GM18873 (cell line): ENCODE measurements at regions not wholly inside any gene's neighbourhood (a gene's known extent, or its start where the extent isn't known, plus 50 kb on each side); places are given as distances from the start of the nearest gene placed in this dataset.
"Not testable (repeated sequence)": the region's sequence is repeated elsewhere in the genome, so short reads cannot be mapped to it uniquely, and the experiment has no call there.

ENCODE experiments used
- ATAC-seq: cut with Tn5 transposase; IDR thresholded peaks from one replicate; pipeline ENCODE4 v1.9.1; 2021; ENCODE audit warnings: mild to moderate bottlenecking, moderate library complexity, moderate number of reproducible peaks; ENCODE audit not compliant: unreplicated experiment, low FRiP score

GRCh38 chr15:99826157-99826780 lies 93.0 kb upstream of the LYSMD4 start:
- no peak for ATAC-seq

GRCh38 chr15:99823346-99823745 lies 90.1 kb upstream of the LYSMD4 start:
- no peak for ATAC-seq

GRCh38 chr15:99819981-99820718 lies 86.9 kb upstream of the LYSMD4 start:
- ATAC-seq = no peak

- no peak for ATAC-seq
Observed at GRCh38 chr15:99818872-99819271, 85.6 kb upstream of the LYSMD4 start.

GRCh38 chr15:99816862-99817261 lies 83.6 kb upstream of the LYSMD4 start:
- not testable (repeated sequence) for ATAC-seq

- not testable (repeated sequence) for ATAC-seq
Observed at GRCh38 chr15:99810663-99811062, 77.4 kb upstream of the LYSMD4 start.

GRCh38 chr15:99799854-99800250 lies 66.6 kb upstream of the LYSMD4 start:
- not testable (repeated sequence) for ATAC-seq

GRCh38 chr15:99799182-99799853 lies 66.1 kb upstream of the LYSMD4 start:
- ATAC-seq = not testable (repeated sequence)

- not testable (repeated sequence) for ATAC-seq
Observed at GRCh38 chr15:99796940-99797870, 64.0 kb upstream of the LYSMD4 start.

GRCh38 chr15:99791881-99792807 lies 58.9 kb upstream of the LYSMD4 start:
- ATAC-seq = not testable (repeated sequence)

- ATAC-seq = not testable (repeated sequence)
Observed at GRCh38 chr15:99790751-99791150, 57.5 kb upstream of the LYSMD4 start.

- ATAC-seq = no peak
Observed at GRCh38 chr15:99788156-99788555, 54.9 kb upstream of the LYSMD4 start.

- not testable (repeated sequence) for ATAC-seq
Observed at GRCh38 chr15:99784800-99785199, 51.6 kb upstream of the LYSMD4 start.

GRCh38 chr15:99783918-99784619 lies 50.8 kb upstream of the LYSMD4 start:
- ATAC-seq = not testable (repeated sequence)
